KMS-11 (cell line): ENCODE measurements at regions not wholly inside any gene's neighbourhood (a gene's known extent, or its start where the extent isn't known, plus 50 kb on each side); places are given as distances from the start of the nearest gene placed in this dataset.

Source experiments
- H2AFZ ChIP-seq: fragments of 200-600 bp; sonication (generic); 2 replicates; pipeline ENCODE4 v1.6.1; 2016; ENCODE audit warnings: antibody characterized with exemption, mixed run types, low read depth
- H3K27ac ChIP-seq: fragments of 200-600 bp; sonication (generic); 2 replicates; pipeline ENCODE4 v1.6.1; 2016; ENCODE audit warnings: mild to moderate bottlenecking, mixed run types
- H3K27me3 ChIP-seq: fragments of 200-600 bp; sonication (generic); 2 replicates; pipeline ENCODE4 v1.6.1; 2017; ENCODE audit warnings: mild to moderate bottlenecking, low read depth, mixed run types, moderate library complexity; ENCODE audit not compliant: insufficient read depth
- H3K36me3 ChIP-seq: fragments of 200-600 bp; sonication (generic); 2 replicates; pipeline ENCODE4 v1.6.1; 2017; ENCODE audit warnings: mild to moderate bottlenecking, mixed run types; ENCODE audit not compliant: insufficient read depth
- H3K4me1 ChIP-seq: fragments of 200-600 bp; sonication (generic); 2 replicates; pipeline ENCODE4 v1.6.1; 2016; ENCODE audit warnings: mild to moderate bottlenecking, low read depth, mixed run types; ENCODE audit not compliant: poor library complexity, severe bottlenecking
- H3K4me2 ChIP-seq: fragments of 200-600 bp; sonication (generic); 2 replicates; pipeline ENCODE4 v1.7.0; 2016; ENCODE audit warnings: mild to moderate bottlenecking, mixed run types
- H3K4me3 ChIP-seq: fragments of 200-600 bp; sonication (generic); IDR thresholded peaks from 2 replicates; pipeline ENCODE4 v1.6.1; 2017; ENCODE audit warnings: low read depth, low read length, mixed read lengths; ENCODE audit not compliant: insufficient read depth
- H3K79me2 ChIP-seq: fragments of 200-600 bp; sonication (generic); 2 replicates; pipeline ENCODE4 v1.6.1; 2016; ENCODE audit warnings: low read depth, mixed run types; ENCODE audit not compliant: insufficient read depth
- H3K9ac ChIP-seq: fragments of 200-600 bp; sonication (generic); 2 replicates; pipeline ENCODE4 v1.6.1; 2016; ENCODE audit warnings: mild to moderate bottlenecking, mixed run types
- H4K20me1 ChIP-seq: fragments of 200-600 bp; sonication (generic); 2 replicates; pipeline ENCODE4 v1.6.1; 2016; ENCODE audit warnings: mild to moderate bottlenecking, mixed run types; ENCODE audit not compliant: insufficient read depth
- TF ChIP-seq, protein P1 (sequence below): fragments of 200-600 bp; sonication (generic); conservative IDR thresholded peaks from 2 replicates; pipeline ENCODE4 v1.6.1; 2017; ENCODE audit warnings: low read depth, mild to moderate bottlenecking, antibody characterized with exemption, low read length, moderate library complexity, mixed read lengths

DNA sequence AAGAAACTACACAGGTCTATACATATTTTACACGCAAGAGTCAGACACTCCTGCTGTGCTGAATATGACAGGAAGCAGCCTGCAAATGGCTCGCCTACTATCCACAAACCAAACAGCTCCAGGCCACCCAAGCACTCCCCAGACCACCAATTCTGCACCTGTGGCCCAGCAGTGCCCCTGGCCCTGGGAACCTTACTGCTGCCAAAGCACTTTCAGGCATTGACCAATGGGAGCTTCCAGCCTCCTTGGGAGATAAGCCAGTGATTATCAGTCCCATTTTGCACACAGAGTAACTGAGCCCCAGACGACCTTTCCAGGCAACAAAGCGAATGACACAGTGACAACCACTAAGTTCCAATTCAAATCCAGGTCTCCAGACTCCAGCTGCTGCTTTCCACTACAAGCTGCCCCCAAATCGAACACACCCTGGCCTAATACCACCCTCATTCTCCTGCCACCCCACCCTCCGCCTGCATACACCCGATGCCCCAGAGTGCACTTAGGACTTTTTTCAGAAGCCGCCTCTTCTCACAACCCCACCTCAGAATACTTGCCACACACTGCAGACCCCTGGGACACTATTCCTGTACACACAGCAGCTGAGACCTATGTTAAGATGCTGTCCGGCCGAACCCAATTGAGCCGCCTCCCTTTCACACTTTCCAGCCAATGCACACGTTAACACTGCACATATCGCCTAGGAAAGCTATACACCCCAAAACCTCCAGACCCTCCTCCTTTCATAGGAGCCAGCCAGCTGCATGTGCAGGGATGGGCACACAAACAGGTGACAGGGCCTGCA is 126.1 kb upstream of the PRMT8 start:
- no peaks in the 10 kb centered on the region for H3K27me3 ChIP-seq
- no peak overlapping the region for H3K4me2 ChIP-seq

DNA sequence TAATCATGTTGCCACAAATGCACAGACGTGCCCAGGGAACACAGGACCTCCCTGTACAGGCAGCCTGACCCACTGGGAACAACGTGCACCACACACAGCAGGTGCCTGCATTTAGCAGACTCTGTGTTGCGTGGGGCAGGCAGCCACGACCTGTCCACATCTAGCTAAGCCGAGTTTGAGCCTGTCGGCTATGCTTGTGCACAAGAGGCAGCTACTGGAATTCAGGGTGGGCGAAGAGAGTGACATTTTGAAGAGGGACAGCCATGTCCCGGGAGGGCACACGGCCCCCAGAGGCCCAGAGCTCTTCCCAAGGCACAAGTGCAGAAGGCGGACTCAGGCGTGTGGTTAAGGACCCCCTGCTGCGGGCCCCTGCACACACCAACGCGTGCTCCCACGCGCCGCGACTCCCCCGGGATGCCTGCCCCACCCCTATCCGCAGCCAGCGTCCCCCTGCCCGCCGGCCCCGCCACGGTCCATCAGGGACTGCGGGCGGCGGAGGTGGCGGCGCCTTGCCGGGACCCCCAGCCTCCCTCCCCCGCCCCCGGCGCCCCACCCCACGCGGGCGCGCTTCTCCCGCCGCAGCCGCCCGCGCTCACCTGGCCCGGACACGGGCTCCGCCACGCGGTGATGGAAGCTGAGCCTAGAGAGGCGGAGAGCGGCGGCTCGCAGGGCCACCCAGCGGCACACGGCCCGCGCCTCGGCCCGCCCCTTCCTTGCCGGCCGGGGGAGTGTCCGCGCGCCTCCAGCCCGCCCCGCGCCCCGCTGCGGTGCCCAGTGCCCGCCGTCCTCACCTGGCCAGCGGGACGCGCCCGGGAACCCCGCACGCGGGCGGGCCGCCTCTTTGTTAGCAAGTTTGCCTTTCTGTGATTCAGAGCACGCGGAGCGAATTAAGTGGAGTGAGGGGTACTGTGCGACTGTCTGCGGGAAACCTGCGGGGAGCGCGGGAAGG is 125.3 kb upstream of the PRMT8 start:
- Histone ChIP-seq H3K27ac (no peak overlapping the region), H3K9ac (no peak overlapping the region), H3K4me3 (no peak overlapping the region), H3K27me3 (no peaks in the 10 kb centered on the region), H4K20me1 (no peaks in the 10 kb centered on the region), H3K36me3 (no peaks in the 10 kb centered on the region), H3K4me1 (no peaks in the 10 kb centered on the region), H3K79me2 (no peaks in the 10 kb centered on the region), H3K4me2 (no peak overlapping the region), H2AFZ (no peak overlapping the region)
- TF ChIP-seq, protein P1, sequence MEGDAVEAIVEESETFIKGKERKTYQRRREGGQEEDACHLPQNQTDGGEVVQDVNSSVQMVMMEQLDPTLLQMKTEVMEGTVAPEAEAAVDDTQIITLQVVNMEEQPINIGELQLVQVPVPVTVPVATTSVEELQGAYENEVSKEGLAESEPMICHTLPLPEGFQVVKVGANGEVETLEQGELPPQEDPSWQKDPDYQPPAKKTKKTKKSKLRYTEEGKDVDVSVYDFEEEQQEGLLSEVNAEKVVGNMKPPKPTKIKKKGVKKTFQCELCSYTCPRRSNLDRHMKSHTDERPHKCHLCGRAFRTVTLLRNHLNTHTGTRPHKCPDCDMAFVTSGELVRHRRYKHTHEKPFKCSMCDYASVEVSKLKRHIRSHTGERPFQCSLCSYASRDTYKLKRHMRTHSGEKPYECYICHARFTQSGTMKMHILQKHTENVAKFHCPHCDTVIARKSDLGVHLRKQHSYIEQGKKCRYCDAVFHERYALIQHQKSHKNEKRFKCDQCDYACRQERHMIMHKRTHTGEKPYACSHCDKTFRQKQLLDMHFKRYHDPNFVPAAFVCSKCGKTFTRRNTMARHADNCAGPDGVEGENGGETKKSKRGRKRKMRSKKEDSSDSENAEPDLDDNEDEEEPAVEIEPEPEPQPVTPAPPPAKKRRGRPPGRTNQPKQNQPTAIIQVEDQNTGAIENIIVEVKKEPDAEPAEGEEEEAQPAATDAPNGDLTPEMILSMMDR, result no peak

More for the DNA sequence above, 126.1 kb upstream of the PRMT8 start:
- H3K27ac ChIP-seq, result no peak overlapping the region
- no peaks in the 10 kb centered on the region for H3K36me3 ChIP-seq
- no peaks in the 10 kb centered on the region for H4K20me1 ChIP-seq
- no peak overlapping the region for H3K4me3 ChIP-seq
- no peak overlapping the region for H3K9ac ChIP-seq
- no peak overlapping the region for H2AFZ ChIP-seq
- TF ChIP-seq, protein P1, result no peak
- no peaks in the 10 kb centered on the region for H3K79me2 ChIP-seq
- no peaks in the 10 kb centered on the region for H3K4me1 ChIP-seq

- Histone ChIP-seq H3K4me1 (no peaks in the 10 kb centered on the region), H3K4me2 (no peak overlapping the region), H3K36me3 (no peaks in the 10 kb centered on the region), H3K9ac (no peak overlapping the region), H3K79me2 (no peaks in the 10 kb centered on the region), H3K4me3 (no peak overlapping the region), H3K27me3 (no peaks in the 10 kb centered on the region), H4K20me1 (no peaks in the 10 kb centered on the region), H3K27ac (no peak overlapping the region), H2AFZ (no peak overlapping the region)
- TF ChIP-seq, protein P1, result no peak
These were observed 124.4 kb upstream of the PRMT8 start for GRCh38 chr12:3366451-3367110.

DNA sequence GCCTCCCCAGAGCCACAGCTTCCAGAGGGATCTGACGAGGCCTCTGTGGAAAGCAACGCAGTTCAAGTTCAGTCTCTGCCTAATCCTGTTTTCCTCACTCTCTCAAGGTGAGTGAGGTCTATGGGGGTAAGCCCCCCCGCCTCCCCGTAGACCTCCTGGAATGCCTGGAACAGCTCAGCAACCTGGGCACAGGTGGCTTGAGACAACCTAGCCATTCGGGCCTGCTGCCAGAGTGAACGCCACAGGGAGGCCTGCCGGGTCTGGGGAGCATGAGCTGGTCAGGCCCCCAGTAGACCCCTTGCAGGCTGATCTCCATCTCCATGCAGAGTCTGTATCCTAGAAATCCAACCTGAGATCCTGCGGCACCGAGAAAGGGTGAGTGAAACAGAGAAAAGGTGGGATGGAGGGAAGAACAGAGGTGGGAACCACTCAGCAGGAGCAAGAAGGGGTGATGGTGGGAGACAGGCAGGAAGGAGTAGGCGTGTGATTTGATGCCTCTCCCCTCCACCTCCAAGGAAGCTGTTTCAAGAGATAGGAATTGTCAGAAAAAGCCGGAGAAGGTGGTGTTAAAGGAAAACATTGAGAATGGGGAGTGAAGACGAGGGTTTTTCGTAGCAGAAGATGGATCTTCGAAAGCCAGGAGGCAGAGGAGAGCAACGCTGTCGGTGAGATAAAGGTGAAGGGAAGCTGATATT is 123.1 kb upstream of the PRMT8 start:
- Histone ChIP-seq H3K79me2 (no peaks in the 10 kb centered on the region), H4K20me1 (no peaks in the 10 kb centered on the region), H3K27me3 (no peaks in the 10 kb centered on the region), H3K4me1 (no peaks in the 10 kb centered on the region), H2AFZ (no peak overlapping the region), H3K27ac (no peak overlapping the region), H3K4me2 (no peak overlapping the region), H3K9ac (no peak overlapping the region), H3K36me3 (no peaks in the 10 kb centered on the region), H3K4me3 (no peak overlapping the region)
- TF ChIP-seq, protein P1, result no peak
